ENCODE measurements at regions not wholly inside any gene's neighbourhood (a gene's known extent, or its start where the extent isn't known, plus 50 kb on each side); places are given as distances from the start of the nearest gene placed in this dataset.

- TF ChIP-seq, protein P1, sequence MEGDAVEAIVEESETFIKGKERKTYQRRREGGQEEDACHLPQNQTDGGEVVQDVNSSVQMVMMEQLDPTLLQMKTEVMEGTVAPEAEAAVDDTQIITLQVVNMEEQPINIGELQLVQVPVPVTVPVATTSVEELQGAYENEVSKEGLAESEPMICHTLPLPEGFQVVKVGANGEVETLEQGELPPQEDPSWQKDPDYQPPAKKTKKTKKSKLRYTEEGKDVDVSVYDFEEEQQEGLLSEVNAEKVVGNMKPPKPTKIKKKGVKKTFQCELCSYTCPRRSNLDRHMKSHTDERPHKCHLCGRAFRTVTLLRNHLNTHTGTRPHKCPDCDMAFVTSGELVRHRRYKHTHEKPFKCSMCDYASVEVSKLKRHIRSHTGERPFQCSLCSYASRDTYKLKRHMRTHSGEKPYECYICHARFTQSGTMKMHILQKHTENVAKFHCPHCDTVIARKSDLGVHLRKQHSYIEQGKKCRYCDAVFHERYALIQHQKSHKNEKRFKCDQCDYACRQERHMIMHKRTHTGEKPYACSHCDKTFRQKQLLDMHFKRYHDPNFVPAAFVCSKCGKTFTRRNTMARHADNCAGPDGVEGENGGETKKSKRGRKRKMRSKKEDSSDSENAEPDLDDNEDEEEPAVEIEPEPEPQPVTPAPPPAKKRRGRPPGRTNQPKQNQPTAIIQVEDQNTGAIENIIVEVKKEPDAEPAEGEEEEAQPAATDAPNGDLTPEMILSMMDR (IDR thresholded peaks at IDR 0.05), result no peak
- TF ChIP-seq POLR2A (IDR thresholded peaks at IDR 0.05), result no peak
These were observed 69.8 kb upstream of the PGR start for GRCh38 chr11:101199416-101199815.

Measured in testis (tissue), 2 donors.